Spleen (tissue), 7 donors: ENCODE measurements at regions not wholly inside any gene's neighbourhood (a gene's known extent, or its start where the extent isn't known, plus 50 kb on each side); places are given as distances from the start of the nearest gene placed in this dataset.

Experiments used
- CTCF ChIP-seq, 11 experiments: fragments of 200-600 bp in 7 of 11; fragments of 450-650 bp in 4 of 11; sonication (generic) in 4 of 11; IDR thresholded peaks in 8 of 11; conservative IDR thresholded peaks in 3 of 11; 1 replicate in 7 of 11; 2 replicates in 4 of 11; pipeline versions ENCODE4 v1.4.0 to v1.8.0; 2016 to 2021; ENCODE audit warnings: antibody characterized with exemption in 11 of 11, inconsistent platforms in 4 of 11, mild to moderate bottlenecking in 1 of 11
- POLR2A ChIP-seq, 3 donors: fragments of 450-650 bp; IDR thresholded peaks; one replicate each; pipeline ENCODE4 v1.5.1; 2017; ENCODE audit warnings: antibody characterized with exemption in 3 of 3, mild to moderate bottlenecking in 1 of 3
- POLR2AphosphoS5 ChIP-seq, 3 donors: sonication (generic); formaldehyde crosslinking; IDR thresholded peaks; one replicate each; pipeline ENCODE4 v1.5.1; 2017; ENCODE audit warnings: antibody characterized with exemption in 3 of 3
- donor health status: DM: no; HTN: no; CAD: no; lungs with moderate emphysema.
- donor health status: DM: no; HTN: no; CAD: no.
- donor health status: DM: no; HTN: no; CAD: no.

GRCh38 chr3:40597441-40597840 is 72.7 kb downstream of the ZNF621 start:
- no peak for TF ChIP-seq CTCF (IDR thresholded peaks at IDR 0.05 in 8 of 11, conservative IDR thresholded peaks at IDR 0.05 in 3 of 11)
- no peak for TF ChIP-seq POLR2A (IDR thresholded peaks at IDR 0.05)
- TF ChIP-seq POLR2AphosphoS5 (IDR thresholded peaks at IDR 0.05): no peak
